ENCODE measurements at regions not wholly inside any gene's neighbourhood (a gene's known extent, or its start where the extent isn't known, plus 50 kb on each side); places are given as distances from the start of the nearest gene placed in this dataset.

DNA sequence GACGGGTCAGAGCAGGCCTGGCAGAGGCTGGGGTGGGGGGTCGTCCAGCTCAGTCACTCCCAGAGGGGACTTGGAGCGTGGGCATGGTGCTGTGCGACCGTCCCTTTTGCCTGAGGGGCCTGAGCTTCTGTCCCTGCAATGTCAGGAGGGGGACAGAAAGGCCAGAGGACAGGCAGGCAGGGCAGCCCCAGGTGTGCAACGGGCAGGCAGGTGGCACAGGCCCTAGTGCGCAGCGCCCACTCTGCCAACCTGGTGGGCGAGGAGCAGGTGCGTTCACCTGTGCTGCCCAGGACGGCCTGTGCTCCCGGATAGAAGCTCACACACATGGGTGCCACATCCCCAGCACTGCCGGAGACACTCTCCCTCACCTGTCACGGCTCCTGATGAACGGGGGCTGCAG lies 78.7 kb upstream of the SLCO4A1 start:
- H2BK5ac ChIP-seq (ENCODE audit: low read depth, low read length, poor library complexity, severe bottlenecking), result no peak overlapping the region
- no peaks in the 10 kb centered on the region for H3K9me1 ChIP-seq (ENCODE audit: insufficient read depth, low read length)
- no peak overlapping the region for H4K91ac ChIP-seq (ENCODE audit: insufficient read depth, low read depth, low read length)
- no peak for DNase-seq
- H3K14ac ChIP-seq (replicated peaks; ENCODE audit: low read depth, low read length), result no peak overlapping the region
- no peak overlapping the region for H3K4ac ChIP-seq (ENCODE audit: low read depth, low read length)
- no peak overlapping the region for H2AK9ac ChIP-seq (replicated peaks; ENCODE audit: low read depth, low read length, poor library complexity)
- no peak overlapping the region for H2BK20ac ChIP-seq (ENCODE audit: low read depth, low read length)
- no peak overlapping the region for H3K23ac ChIP-seq (ENCODE audit: low read depth, low read length)
- WGBS, 2 experiments (ENCODE audit: extremely low coverage in 2 of 2, insufficient read length in 1 of 2), result 90% methylated on average over 2 of the region's 15 CpGs; no CpG with 5 or more reads in 1 of the 2 experiments
- no peak overlapping the region for H4K5ac ChIP-seq (ENCODE audit: low read depth, low read length)
- dilution Hi-C loops (cut with HindIII; ENCODE audit: low sequenced_read_pairs, unreplicated experiment), result no loop called here
- H3K56ac ChIP-seq (ENCODE audit: extremely low read depth, insufficient read depth, low read length), result no peak overlapping the region
- ATAC-seq (ENCODE audit: low read depth), result no peak
- H3K18ac ChIP-seq (ENCODE audit: low read depth, low read length), result no peak overlapping the region
- H2AFZ ChIP-seq (replicated peaks; ENCODE audit: low read length, poor library complexity), result no peak overlapping the region
- no peaks in the 10 kb centered on the region for H3K36me3 ChIP-seq (ENCODE audit: control insufficient read depth, insufficient read depth, low read length)
- BruUV-seq (replicated peaks), result no TSS peak
- no peak overlapping the region for H2AK5ac ChIP-seq (ENCODE audit: low read depth, low read length)
- in situ Hi-C loops (cut with MboI; ENCODE audit: low sequenced_read_pairs), result no loop called here
- no peak overlapping the region for H3K4me2 ChIP-seq (ENCODE audit: low read depth, low read length)
- ChIA-PET CTCF (no interaction called here), POLR2A (ENCODE audit: unreplicated experiment) (no interaction called here)
- H3K4me1 ChIP-seq (ENCODE audit: control insufficient read depth, insufficient read depth, low read length), result no peaks in the 10 kb centered on the region
- no peaks in the 10 kb centered on the region for H3K9me3 ChIP-seq (ENCODE audit: control insufficient read depth, insufficient read depth, low read length)
- TF ChIP-seq MXI1 (IDR thresholded peaks at IDR 0.05; ENCODE audit: borderline replicate concordance, low read depth, low read length) (no peak), RAD21 (IDR thresholded peaks at IDR 0.05; ENCODE audit: low read length) (no peak), CHD1 (IDR thresholded peaks at IDR 0.05; ENCODE audit: low read depth, low read length) (no peak), SMC3 (IDR thresholded peaks at IDR 0.05; ENCODE audit: low read depth, low read length) (no peak), BHLHE40 (IDR thresholded peaks at IDR 0.05; ENCODE audit: low read depth, low read length) (no peak), ELK1 (IDR thresholded peaks at IDR 0.05; ENCODE audit: borderline replicate concordance, low read depth, low read length) (no peak), MAZ (IDR thresholded peaks at IDR 0.05; ENCODE audit: borderline replicate concordance, low read depth, low read length) (no peak)
- TF ChIP-seq, protein P1, sequence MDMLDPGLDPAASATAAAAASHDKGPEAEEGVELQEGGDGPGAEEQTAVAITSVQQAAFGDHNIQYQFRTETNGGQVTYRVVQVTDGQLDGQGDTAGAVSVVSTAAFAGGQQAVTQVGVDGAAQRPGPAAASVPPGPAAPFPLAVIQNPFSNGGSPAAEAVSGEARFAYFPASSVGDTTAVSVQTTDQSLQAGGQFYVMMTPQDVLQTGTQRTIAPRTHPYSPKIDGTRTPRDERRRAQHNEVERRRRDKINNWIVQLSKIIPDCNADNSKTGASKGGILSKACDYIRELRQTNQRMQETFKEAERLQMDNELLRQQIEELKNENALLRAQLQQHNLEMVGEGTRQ (IDR thresholded peaks at IDR 0.05; ENCODE audit: low read depth, low read length), result no peak
- TF ChIP-seq, protein P2, sequence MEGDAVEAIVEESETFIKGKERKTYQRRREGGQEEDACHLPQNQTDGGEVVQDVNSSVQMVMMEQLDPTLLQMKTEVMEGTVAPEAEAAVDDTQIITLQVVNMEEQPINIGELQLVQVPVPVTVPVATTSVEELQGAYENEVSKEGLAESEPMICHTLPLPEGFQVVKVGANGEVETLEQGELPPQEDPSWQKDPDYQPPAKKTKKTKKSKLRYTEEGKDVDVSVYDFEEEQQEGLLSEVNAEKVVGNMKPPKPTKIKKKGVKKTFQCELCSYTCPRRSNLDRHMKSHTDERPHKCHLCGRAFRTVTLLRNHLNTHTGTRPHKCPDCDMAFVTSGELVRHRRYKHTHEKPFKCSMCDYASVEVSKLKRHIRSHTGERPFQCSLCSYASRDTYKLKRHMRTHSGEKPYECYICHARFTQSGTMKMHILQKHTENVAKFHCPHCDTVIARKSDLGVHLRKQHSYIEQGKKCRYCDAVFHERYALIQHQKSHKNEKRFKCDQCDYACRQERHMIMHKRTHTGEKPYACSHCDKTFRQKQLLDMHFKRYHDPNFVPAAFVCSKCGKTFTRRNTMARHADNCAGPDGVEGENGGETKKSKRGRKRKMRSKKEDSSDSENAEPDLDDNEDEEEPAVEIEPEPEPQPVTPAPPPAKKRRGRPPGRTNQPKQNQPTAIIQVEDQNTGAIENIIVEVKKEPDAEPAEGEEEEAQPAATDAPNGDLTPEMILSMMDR (conservative IDR thresholded peaks at IDR 0.05; ENCODE audit: low read depth, low read length), result no peak
- H3K79me1 ChIP-seq (ENCODE audit: low read depth in 1 of 2, low read length in 2 of 2), result no peaks in the 10 kb centered on the region
- H3K27ac ChIP-seq (ENCODE audit: insufficient read depth, low read length), result no peak overlapping the region
- intact Hi-C loops (cut with micrococcal nuclease), result no loop called here
- H3K9ac ChIP-seq (ENCODE audit: low read depth, low read length), result no peak overlapping the region
- no peak overlapping the region for H4K8ac ChIP-seq (ENCODE audit: low read depth in 2 of 2, low read length in 2 of 2)
- no peak overlapping the region for H3K4me3 ChIP-seq (ENCODE audit: insufficient read depth, low read depth, low read length)
- no peaks in the 10 kb centered on the region for H4K20me1 ChIP-seq (ENCODE audit: insufficient read depth, low read length)
- no peak overlapping the region for H2BK120ac ChIP-seq (ENCODE audit: low read depth, low read length)
- no peak overlapping the region for H2BK15ac ChIP-seq (ENCODE audit: low read depth, low read length)
- peaks cover 57% of the 10 kb centered on the region for H3K27me3 ChIP-seq (ENCODE audit: control insufficient read depth, insufficient read depth, low read length)

All from IMR-90 (cell line).